Ascending aorta (tissue), 2 donors: ENCODE measurements at regions not wholly inside any gene's neighbourhood (a gene's known extent, or its start where the extent isn't known, plus 50 kb on each side); places are given as distances from the start of the nearest gene placed in this dataset.
"Not testable (repeated sequence)": the region's sequence is repeated elsewhere in the genome, so short reads cannot be mapped to it uniquely, and the experiment has no call there.

ENCODE experiments used
- DNase-seq, 2 donors: peaks; one replicate each; pipeline ENCODE4 v3.0.0-alpha.2; 2019; ENCODE audit warnings: low spot score in 2 of 2
- H3K27ac ChIP-seq, 2 donors: fragments of 200-600 bp; sonication (generic); one replicate each; pipeline ENCODE4 v1.5.1; 2016 to 2017; ENCODE audit warnings: mild to moderate bottlenecking in 1 of 2
- H3K27me3 ChIP-seq: fragments of 200-600 bp; sonication (generic); one replicate; pipeline ENCODE4 v1.5.1; 2017
- H3K36me3 ChIP-seq, 2 donors: fragments of 200-600 bp; sonication (generic); one replicate each; pipeline ENCODE4 v1.5.1; 2016
- H3K4me1 ChIP-seq, 2 donors: fragments of 200-600 bp; sonication (generic); one replicate each; pipeline ENCODE4 v1.5.1; 2016 to 2017; ENCODE audit warnings: mild to moderate bottlenecking in 1 of 2
- H3K4me3 ChIP-seq, 2 donors: fragments of 200-600 bp; sonication (generic); one replicate each; pipeline ENCODE4 v1.5.1; 2016 to 2017; ENCODE audit warnings: mild to moderate bottlenecking in 1 of 2
- H3K9me3 ChIP-seq, 2 donors: fragments of 200-600 bp; sonication (generic); one replicate each; pipeline ENCODE4 v1.5.1; 2016
- CTCF ChIP-seq, 3 experiments: fragments of 200-600 bp in 2 of 3; fragments of 450-650 bp in 1 of 3; sonication (generic) in 2 of 3; IDR thresholded peaks; one replicate each; pipeline ENCODE4 v1.5.1; 2016 to 2019; ENCODE audit warnings: antibody characterized with exemption in 3 of 3, mild to moderate bottlenecking in 1 of 3, moderate library complexity in 1 of 3
- intact Hi-C: fragments of 100-400 bp; cut with DNase I; formaldehyde crosslinking; loops from one replicate; pipeline ENCODE4 v1.15.1; 2023

- intact Hi-C loops: no loop called here
Observed at GRCh38 chr3:88742674-88743507, 364.5 kb upstream of the EPHA3 start.

GRCh38 chr3:88744896-88745295 is 362.5 kb upstream of the EPHA3 start:
- H3K9me3 ChIP-seq: no peaks in the 10 kb centered on the region
- TF ChIP-seq CTCF (IDR thresholded peaks at IDR 0.05): no peak
- no peak for DNase-seq
- H3K4me1 ChIP-seq: no peaks in the 10 kb centered on the region
- intact Hi-C loops: no loop called here
- no peaks in the 10 kb centered on the region for H3K36me3 ChIP-seq
- H3K27me3 ChIP-seq: no peaks in the 10 kb centered on the region
- H3K4me3 ChIP-seq: no peak overlapping the region
- no peak overlapping the region for H3K27ac ChIP-seq

More at GRCh38 chr3:88742674-88743507, 364.5 kb upstream of the EPHA3 start:
- Histone ChIP-seq H3K4me1 (no peaks in the 10 kb centered on the region), H3K4me3 (no peak overlapping the region), H3K27me3 (no peaks in the 10 kb centered on the region), H3K9me3 (no peaks in the 10 kb centered on the region), H3K27ac (no peak overlapping the region), H3K36me3 (no peaks in the 10 kb centered on the region)
- DNase-seq: no peak
- TF ChIP-seq CTCF (IDR thresholded peaks at IDR 0.05): no peak

GRCh38 chr3:88747145-88747544 is 360.3 kb upstream of the EPHA3 start:
- H3K27me3 ChIP-seq, H3K36me3 ChIP-seq, H3K4me3 ChIP-seq, H3K9me3 ChIP-seq, intact Hi-C loops, H3K27ac ChIP-seq, H3K4me1 ChIP-seq: not testable (repeated sequence)
- DNase-seq: peak in 1 of 2 donors; percentile 57

GRCh38 chr3:88758676-88759075 is 348.7 kb upstream of the EPHA3 start:
- no peak for TF ChIP-seq CTCF (IDR thresholded peaks at IDR 0.05)
- Histone ChIP-seq H3K9me3 (no peaks in the 10 kb centered on the region), H3K4me1 (no peaks in the 10 kb centered on the region), H3K36me3 (no peaks in the 10 kb centered on the region), H3K4me3 (no peak overlapping the region), H3K27me3 (no peaks in the 10 kb centered on the region), H3K27ac (no peak overlapping the region)
- DNase-seq: no peak
- intact Hi-C loops: no loop called here

- Histone ChIP-seq H3K4me3 (no peak overlapping the region), H3K27me3 (no peaks in the 10 kb centered on the region), H3K36me3 (no peaks in the 10 kb centered on the region), H3K9me3 (no peaks in the 10 kb centered on the region), H3K27ac (no peak overlapping the region), H3K4me1 (no peaks in the 10 kb centered on the region)
- intact Hi-C loops: no loop called here
- DNase-seq: no peak
- no peak for TF ChIP-seq CTCF (IDR thresholded peaks at IDR 0.05)
Observed at GRCh38 chr3:88767746-88768145, 339.7 kb upstream of the EPHA3 start.

DNA sequence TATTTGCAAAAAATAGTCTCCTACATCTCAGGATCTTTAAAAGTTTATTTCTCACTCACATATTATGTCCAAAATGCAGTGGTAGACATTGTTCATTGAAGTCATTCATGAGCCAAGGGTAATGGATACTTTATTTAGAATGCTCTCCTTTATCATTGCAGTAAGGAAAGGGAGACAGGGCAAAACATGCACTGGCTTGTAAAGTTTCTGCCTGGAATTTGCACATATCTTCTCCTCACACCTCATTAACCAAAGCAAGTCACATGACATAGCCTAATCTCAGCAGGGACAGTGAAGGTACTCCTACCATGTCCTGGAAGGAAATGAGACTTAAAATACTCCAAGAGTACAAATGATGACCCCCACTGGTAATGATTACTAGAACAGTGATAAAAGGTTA is 333.7 kb upstream of the EPHA3 start:
- TF ChIP-seq CTCF (IDR thresholded peaks at IDR 0.05): no peak
- no peak for DNase-seq
- H3K4me3 ChIP-seq: no peak overlapping the region
- H3K36me3 ChIP-seq: no peaks in the 10 kb centered on the region
- intact Hi-C loops: no loop called here
- no peaks in the 10 kb centered on the region for H3K4me1 ChIP-seq
- H3K27me3 ChIP-seq: no peaks in the 10 kb centered on the region
- H3K27ac ChIP-seq: no peak overlapping the region
- no peaks in the 10 kb centered on the region for H3K9me3 ChIP-seq
